HS-27A (cell line): ENCODE measurements at regions not wholly inside any gene's neighbourhood (a gene's known extent, or its start where the extent isn't known, plus 50 kb on each side); places are given as distances from the start of the nearest gene placed in this dataset.

ENCODE experiments used
- DNase-seq: peaks from one replicate; pipeline ENCODE4 v3.0.0-alpha.2; 2012; ENCODE audit warnings: low read depth, missing footprints

DNA sequence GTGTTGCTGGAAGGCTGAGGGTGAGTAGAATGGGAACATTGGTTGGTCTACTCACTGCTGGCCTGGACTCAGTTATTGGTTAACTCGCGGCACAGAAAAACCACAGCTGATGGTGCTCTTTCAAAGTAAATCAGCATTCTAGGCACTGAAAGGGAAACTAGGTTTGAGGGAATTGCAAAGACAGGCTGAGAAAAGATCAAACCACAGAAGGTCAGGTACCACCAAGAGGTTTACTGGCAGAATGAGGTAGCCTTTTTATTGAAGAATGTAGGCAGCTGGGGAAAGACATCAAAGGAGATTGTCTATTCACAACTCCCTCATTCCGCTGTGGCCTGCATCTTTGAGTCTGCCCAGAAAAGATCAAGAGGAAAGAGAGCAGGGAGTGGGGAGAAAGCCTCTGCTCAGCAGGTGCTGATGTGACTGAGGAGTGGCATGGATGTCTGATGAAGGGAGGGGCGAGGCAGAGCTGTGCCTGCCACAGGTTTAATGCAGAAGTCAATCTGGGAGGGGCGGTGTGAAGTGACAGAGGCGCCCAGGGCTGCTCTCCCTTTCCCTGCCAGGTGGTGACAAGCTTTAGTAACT, 255.5 kb downstream of the MAN2A1 start:
- DNase-seq, result no peak

DNA sequence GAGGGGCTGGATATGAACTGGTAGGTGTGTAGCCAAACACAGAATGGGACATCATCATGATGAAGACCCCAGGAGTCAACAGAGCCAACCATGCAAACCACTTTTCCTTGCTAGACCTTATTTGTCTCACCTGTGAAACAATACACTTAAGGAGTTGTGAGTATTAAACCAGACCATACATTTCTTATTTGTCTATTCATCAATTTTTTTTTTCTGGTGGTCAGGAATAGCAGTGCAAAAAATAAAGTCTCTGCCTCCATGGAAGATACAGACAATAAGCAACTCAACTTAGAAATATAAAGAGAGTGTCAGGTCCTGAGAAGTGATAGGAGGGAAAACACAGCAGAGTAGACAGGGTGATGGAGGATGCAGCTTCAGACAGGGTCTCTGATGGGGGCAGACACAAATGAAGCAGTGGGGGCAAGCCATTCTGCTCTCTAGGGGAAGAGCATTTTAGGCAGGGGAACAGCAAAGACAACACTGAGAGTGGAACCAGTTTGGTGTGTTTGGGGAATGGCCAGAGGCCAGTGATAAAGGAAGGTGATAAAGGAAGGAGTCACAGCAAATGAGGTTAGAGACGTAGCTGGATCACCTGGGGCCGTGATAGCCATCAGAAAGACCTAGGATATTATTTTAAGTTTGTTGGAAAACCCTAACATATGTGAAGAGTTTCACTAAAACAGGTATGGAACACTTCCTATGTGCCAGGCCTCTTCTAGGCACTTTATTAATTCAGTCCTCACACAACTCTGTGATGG, 256.2 kb downstream of the MAN2A1 start:
- DNase-seq, result no peak

- DNase-seq, result no peak
Measured at GRCh38 chr5:109946610-109947009, 256.9 kb downstream of the MAN2A1 start.

DNA sequence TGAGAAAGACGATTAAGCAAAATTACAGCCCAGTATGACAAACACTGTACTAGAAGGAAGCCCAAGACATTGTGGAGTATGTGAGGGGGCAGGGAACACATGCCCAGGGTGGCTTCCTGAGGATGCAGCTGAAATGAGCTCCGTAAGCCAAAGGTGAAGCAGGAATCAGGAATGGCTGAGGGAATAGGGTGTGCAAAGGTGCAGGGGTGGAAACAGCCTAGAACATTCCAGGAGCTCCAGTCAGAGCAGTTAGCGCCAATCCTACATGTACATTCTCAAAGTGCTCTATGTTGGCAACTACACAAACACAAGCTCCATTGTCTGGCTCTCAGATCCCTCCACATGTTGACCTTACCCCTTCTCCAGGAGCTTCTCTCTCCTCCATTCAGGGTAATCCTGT, 257.9 kb downstream of the MAN2A1 start:
- DNase-seq, result no peak

GRCh38 chr5:109950634-109951033, 260.9 kb downstream of the MAN2A1 start:
- no peak for DNase-seq

- no peak for DNase-seq
Measured at GRCh38 chr5:109951348-109951747, 261.6 kb downstream of the MAN2A1 start.

- no peak for DNase-seq
Measured at GRCh38 chr5:109951758-109952157, 262.0 kb downstream of the MAN2A1 start.

DNA sequence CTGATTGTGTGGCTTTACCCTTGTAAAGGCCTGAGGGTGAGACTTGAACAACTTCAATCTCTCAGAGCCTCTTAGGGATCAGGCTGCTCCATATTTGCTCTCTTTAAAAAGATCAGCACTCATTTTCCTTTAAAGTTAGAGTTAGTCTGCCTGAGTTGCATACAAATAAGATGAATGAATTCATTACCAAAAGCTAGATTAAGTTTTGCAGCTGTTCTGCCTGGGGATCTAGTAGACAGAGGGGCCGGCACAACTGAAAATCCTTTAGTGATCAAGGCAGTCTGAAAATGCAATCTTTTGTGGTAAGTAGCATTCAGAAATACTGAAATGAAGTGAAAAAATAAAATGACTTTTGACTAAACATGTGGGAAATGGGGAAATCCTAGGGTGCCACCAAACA, 264.0 kb downstream of the MAN2A1 start:
- no peak for DNase-seq

GRCh38 chr5:109956884-109957283, 267.2 kb downstream of the MAN2A1 start:
- no peak for DNase-seq

- no peak for DNase-seq
Measured at GRCh38 chr5:109958082-109958481, 268.4 kb downstream of the MAN2A1 start.

DNA sequence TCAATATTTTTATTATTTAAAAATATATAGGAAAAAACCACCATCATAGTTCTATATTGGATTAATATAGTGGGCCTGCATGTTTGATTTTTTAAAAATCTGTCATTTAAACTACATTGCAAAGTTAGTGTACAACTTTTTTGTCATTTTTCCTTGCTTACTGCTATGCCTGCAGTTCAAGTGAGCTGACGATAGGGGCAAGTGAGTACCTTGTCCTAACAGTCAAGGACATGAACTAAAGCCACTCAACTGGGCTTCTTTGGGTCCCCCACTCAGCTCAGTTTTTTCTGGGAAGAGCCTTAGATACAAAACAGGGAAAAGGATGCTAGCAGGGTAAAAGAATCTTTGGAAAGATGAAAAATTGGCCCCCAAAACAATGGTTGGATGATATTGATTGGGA, 269.9 kb downstream of the MAN2A1 start:
- DNase-seq, result no peak

DNA sequence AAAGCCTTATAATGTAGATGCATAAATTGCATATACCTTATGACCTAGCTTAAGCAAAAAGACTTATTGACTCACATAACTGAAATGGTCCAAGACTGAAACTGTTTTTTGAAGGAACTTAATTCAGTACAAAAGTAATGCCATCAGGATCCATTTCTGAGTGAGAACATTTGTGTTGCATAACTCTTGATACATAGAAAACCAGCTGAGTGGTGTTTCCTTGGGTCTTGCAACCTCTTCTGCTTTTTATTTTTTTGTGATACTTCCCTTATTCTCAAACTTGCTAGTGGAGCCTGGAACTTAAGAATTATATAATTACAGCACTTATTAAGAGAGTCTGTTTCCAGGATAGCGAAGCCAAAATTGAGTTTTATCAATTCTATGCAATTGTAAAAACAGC, 272.0 kb downstream of the MAN2A1 start:
- DNase-seq, result no peak

GRCh38 chr5:109962882-109963603, 273.3 kb downstream of the MAN2A1 start:
- DNase-seq, result no peak

DNA sequence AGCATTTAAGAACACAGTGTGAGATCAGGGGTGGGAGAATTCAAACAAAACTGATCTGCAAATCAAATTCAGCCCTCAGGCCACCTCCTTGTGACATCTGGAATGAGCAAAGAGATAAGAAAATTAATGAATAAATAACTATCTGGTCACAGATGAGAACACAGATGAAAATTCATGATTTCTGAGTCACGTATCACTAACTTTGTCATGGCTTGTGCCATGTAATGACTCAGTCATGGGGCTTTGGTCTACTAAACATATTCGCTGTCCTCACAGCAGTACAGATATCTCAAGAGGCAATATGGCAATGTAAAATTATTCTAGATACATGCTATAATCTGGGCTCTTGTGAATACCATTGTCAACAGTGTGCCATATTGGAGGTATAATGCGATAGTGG, 274.4 kb downstream of the MAN2A1 start:
- no peak for DNase-seq

- no peak for DNase-seq
Measured at GRCh38 chr5:109965634-109966033, 275.9 kb downstream of the MAN2A1 start.

DNA sequence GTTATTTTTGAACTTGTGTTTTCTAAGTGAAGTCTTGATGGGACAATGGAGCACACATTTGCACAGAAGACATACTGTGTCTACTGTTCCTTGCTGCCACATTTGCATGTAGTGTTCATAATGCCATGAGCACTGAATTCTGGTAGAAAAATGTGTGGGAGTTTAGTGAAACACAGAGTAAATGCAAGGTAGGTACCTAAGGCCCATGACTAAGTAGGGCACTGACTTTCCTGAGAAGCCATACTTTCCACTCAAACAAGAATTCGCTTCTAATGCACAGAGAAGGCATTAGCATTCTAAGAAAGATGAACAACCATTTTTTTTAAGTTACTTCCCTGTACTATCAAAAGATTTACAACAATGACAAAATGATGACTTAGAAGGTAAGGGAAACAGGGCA, 282.2 kb downstream of the MAN2A1 start:
- DNase-seq, result no peak

- no peak for DNase-seq
Measured at GRCh38 chr5:109981979-109982378, 292.3 kb downstream of the MAN2A1 start.

DNA sequence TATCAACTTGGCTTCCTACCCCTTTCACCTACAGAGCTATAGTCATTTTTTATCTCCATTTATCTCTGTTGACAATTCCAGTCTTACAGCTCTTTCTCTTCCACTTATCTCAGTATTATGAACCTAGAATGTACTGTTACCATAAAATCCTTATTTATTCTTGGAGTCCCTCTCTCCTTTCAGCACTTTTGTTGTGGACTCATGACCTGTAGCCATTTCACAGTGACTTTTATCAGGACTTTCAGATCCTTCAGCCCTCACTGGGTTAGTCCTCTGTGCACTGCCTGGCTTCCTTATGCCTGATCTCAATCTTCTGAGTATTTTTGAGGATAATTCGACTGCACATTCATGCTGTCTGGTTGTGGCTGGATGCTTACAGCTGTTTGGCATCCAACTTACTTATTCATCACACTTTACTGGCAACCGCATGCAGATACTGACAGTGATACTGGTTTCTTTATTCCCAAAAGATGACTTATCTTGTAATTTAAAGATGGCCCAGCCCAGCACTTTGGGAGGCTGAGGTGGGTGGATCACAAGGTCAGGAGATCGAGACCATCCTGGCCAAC, 293.3 kb downstream of the MAN2A1 start:
- no peak for DNase-seq

GRCh38 chr5:109986726-109987125, 297.0 kb downstream of the MAN2A1 start:
- no peak for DNase-seq

- no peak for DNase-seq
Measured at GRCh38 chr5:109987355-109987754, 297.6 kb downstream of the MAN2A1 start.

GRCh38 chr5:109987970-109988369, 298.2 kb downstream of the MAN2A1 start:
- DNase-seq, result no peak

DNA sequence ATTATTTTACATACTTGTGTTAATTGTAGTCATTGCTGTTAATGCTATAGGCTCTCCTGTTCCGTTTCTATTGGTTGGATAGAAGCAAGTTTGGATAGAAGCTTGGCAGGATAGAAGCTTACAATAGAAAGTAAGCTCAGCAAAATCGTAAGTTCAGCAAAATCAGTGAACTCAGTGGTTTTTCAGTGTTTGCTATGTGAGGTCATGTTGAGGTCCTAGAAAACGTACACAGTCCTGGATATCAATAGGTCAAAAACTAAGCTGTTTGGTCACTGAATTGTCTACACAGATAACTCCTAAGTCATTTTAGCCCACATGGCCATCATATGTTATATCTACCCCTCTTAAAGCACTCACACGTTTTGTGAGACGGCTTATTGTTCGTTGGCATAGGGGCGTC, 299.4 kb downstream of the MAN2A1 start:
- no peak for DNase-seq
